ENCODE measurements at regions not wholly inside any gene's neighbourhood (a gene's known extent, or its start where the extent isn't known, plus 50 kb on each side); places are given as distances from the start of the nearest gene placed in this dataset.
A peak's percentile ranks its signal among the peaks of the same experiment; 100 is the strongest.

DNA sequence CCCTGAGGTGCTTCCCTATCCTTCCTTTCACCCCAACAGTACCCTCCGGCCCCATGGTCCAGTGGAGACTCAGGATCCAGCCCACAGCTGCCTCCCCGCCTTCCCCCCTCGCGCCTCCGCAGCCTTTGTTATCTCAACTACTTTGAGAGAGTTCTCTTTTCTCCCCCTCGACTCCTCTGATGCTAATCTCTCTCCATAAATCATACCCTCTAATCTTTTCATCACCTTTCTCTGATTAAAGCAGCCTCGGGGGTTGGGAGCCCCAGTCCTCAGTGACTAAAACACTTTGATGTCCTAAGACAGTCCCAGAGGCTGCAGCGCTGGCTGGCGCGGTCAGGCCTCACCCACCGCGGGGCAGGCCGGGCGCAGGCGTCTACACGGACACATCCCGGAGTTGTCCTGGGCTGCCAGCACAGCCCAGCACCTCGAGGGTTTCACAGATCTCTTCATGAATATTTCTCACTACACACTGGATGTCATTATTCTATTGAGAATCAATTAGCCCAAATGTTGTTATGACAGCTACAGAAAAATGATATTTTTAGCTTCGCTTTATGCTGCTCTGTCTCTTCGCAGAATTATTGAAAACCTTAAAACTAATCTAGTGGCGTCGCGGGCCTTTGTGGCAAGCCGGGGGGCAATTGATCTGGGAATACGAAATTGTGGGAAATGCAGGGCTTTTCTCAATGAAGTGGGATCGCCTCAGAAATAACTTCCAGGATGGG, 289.5 kb downstream of the RRAGC start:
- DNase-seq = peak in 2 of 3 experiments; percentile 5 to 14

DNA sequence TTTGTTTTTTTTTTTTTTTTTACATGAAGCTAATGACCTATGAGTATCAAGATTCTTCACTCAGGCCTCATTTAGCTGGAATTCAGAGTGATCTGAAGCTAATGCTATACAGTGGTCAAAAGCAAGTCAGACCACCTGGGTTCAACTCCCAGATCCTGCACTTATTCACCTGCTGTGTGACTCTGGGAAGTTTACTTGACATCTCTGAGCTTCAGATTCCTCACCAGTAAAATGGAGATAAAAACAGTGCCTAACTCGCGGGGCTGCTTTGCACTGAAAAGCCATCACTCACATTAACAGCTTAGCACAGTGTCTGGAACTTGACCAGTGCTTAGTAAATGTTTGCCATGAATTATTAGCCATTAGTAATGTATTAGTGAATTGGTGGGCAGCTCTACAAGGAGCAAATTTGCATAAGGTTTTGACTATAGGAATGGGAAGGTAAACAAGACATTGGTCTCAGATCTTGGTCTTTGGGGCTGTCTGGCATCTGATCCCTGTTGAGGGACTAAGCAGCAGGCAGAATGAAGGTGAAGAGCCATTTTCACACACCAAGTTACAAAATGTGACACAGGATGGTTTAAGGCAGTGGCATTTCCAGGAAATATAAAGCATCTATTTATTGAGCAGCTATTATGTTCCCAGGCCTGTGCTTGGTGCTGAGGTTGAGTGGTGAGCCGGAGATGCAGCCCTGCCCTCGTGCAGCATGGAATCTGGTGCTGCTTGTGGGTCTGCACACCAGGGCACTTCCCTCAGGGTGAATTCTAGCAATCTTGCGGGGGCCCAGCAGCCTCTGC, 291.3 kb downstream of the RRAGC start:
- DNase-seq = no peak

DNA sequence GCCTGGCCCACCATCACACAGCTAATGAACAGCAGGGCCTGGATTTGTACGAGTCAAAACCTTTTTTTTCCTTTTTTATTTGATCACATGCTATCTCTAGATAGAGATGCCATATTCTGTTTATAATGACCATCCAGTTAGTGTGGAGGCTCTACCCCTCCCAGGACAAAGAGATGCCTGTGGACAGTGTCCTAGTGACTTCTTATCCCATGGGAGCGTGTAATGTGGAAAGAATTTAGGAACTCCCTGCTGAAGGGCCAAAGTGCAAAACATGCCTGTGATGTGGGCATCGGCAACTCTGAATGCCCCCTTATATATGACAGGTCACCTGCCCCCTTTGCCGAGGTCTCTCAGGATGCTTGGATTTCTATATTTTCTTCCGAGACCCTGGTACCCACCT, 292.2 kb downstream of the RRAGC start:
- DNase-seq = no peak

GRCh38 chr1:38565020-38565491, 294.5 kb downstream of the RRAGC start:
- DNase-seq = peak in 2 of 3 experiments; percentile 4 to 46

DNA sequence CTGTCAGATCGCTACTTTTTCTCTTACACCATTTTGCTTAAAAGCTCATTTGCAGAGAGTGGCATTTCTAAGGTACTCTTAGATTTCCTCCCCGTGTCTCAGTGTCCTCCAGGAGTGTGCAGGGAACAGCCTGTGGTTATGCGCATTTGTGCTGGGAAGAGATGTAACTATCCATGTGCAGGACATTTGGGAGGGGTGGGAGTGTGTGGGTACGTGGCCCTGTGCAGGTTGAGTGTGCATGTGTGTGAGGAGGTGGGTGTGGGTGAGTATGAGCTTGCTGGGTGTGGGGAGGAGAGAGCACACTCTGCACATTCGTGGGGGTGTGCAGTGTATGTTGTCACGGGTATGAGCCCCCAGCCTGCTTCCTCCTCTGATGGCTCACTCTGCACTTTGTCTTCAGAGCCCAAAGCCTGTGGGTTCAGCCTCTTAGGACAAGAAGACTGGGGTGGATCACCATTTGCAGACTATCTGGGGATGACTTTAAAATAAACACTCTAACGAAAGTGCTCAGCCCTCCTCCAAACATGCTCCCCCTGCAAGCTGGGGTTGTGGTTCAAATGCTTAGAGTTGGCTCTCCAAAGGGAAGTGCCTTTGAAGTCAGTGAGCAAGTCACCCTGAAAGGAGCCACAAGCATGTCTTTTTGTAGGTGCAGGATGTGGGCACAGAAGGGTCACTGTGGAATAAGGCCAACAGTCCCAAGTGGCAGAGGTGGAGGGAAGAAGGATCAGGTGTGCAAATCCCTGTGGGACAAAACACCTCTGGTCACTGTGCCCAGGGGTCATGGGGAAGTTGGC, 295.4 kb downstream of the RRAGC start:
- DNase-seq = no peak

DNA sequence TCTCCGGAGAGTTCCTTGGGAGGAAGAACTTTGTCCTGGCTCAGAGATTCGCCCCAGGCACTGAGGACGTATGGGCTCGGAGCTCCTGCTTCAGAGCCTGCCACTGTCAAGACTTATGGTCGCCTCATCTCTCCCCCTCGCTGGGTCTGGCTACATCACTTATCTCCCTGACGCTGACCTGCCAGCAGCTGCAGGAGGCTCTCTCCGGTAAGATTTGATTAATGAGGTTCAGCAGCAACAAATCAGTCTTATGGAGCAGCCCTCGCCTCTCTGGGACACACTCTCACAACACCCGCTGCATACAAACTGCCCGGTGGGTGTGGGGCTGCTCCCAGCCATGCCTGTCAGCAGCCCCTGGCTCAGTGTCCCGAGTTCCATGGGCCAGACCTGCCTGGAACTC, 297.8 kb downstream of the RRAGC start:
- DNase-seq = peak in 1 of 3 experiments; percentile 47

DNA sequence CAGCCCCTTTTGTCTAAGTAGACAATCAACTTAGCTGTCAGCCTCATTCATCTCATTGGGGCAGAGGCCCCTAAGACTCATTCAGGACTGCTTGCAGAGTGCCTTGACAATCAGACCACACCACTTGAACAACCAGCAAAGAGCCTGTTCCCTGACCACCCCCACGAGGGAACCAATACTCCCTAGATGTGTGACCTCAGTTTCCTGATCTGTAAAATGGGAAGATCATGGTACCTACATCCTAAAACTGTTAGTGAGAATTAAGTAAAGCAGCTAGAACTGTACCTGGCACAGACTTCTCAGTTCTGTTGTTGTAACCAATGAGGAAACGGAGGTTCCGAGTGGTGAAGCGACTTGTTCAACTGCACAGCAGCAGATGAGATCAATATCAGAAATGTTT, 298.5 kb downstream of the RRAGC start:
- no peak for DNase-seq

- DNase-seq = no peak
Observed at GRCh38 chr1:38560457-38560856, 299.1 kb downstream of the RRAGC start.

GRCh38 chr1:38559446-38560165, 300.0 kb downstream of the RRAGC start:
- DNase-seq = no peak

- DNase-seq = peak; percentile 39 to 75 (median 50)
Observed at GRCh38 chr1:38558500-38559445, 300.8 kb downstream of the RRAGC start.

- peak; percentile 23 to 77 (median 50) for DNase-seq
Observed at GRCh38 chr1:38558055-38558454, 301.5 kb downstream of the RRAGC start.

GRCh38 chr1:38555594-38555993, 304.0 kb downstream of the RRAGC start:
- no peak for DNase-seq

DNA sequence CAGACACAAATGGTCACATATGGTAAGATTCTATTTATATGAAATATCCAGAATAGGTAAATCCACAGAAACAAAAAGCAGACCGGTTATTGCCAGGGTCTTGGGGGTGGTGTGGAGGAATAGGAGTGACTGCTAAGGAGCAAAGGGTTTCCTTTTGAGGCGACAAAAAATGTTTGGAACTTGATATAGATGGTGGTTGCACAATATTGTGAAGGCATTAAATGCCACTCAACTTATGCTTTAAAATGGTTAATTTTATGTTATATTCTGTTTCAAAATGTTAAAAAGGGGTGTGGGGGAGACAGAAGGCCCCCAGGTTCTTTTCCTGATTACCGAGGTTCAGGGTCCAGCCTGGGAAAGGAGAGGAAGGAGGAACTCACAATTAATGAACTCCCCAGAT, 304.4 kb downstream of the RRAGC start:
- DNase-seq = no peak

DNA sequence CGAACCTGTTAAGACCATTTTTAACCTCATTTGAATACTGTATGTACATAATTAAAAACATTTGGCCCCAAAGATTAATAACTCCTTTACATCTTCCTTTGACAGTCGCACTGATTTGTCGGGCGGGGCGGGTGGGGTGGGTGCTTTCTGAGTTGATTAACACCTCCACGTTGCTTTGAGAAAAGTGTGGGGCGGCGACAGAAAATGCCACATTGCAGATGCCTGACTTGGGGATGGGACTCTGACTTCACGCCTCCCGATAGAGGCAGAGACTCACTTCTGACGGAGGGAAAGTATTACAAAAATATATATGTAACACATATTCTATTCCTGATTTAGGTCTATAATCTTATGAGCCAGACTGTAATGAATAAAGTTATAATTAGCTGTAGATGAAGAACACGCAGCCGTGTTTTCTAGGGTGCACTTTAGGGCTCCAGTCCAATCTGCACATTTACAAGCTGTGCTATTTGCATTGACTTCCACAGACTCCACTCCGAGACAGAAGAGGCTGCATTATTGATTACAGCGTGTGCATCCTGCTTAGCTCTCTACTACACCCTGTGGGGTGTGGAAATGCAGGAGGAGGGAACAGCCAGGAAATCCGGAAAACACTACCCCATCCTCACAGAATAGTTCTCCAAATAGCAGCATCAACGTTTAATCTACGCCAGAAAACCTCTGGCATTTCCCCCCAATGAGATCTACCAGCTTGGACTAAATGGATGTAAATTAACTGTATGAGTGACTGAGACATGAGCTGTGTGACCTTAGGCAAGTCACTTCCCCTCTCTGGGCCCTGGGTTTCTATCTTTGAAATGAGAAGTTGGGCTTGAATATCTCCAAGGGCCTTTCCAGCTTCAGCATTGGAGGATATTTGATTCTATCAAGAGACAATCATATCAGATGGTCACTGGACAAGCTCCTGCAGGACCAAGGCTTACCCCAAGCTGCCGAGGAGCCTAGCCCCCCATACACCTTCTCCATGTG, 308.0 kb downstream of the RRAGC start:
- DNase-seq = no peak

DNA sequence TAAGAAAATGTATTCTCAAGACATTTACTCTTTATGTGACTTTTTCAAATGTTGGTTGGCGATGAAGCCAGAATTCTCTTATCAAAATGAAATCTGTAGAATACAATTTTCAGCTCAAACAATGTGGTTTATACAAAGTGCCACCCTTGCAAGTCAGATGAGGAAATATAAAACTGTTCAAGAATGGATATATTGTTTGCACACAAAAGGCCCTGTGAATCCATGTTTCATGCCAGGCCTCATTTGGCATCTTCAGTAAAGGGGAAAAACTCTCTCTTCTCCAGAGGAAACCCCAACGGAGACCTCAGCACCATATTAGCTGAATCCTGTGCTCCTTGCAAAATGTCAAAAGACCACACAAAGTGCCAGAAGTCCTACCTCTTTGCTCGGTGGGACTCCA, 310.4 kb downstream of the RRAGC start:
- no peak for DNase-seq

DNA sequence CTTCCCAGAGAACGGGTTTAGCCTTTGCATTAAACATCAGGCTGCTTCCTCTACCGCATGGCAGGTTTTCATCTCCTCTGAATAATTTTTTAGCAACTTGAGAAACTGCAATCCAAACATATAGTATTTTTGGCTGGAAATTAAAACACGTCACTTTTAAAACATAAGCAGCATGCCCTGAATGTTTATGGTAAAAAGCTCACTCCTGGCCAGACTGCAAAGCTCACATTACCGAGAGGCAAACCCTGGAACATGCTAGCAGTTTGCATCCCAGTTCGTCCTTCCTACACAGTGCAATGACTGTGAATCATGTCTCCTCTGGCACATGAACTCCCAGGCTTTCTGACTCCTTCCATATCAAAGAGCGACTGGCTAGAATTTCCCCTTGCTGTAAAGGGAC, 312.3 kb downstream of the RRAGC start:
- no peak for DNase-seq

- no peak for DNase-seq
Observed at GRCh38 chr1:38546636-38547035, 312.9 kb downstream of the RRAGC start.

- DNase-seq = no peak
Observed at GRCh38 chr1:38541223-38541622, 318.3 kb downstream of the RRAGC start.

GRCh38 chr1:38539931-38540330, 319.6 kb downstream of the RRAGC start:
- no peak for DNase-seq

DNA sequence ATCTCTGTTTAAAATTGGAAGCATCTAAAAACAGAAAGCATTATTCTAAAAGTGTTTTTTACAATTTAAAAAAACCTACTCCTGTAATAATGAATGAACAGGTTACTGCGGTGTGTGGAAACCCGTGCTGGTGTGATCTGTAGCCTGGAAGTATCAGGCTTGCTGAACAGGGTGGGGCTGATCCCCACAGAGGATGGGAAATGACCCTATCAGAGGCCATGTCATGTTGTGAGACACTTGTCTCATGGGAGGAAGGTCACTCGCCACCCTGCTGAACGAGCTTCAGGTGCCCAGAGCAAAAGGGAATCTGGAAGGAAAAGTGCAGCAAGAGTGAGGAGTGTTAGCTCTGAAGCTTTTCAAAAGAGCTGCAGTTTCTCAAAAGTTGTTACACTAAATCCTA, 320.7 kb downstream of the RRAGC start:
- DNase-seq = peak in 1 of 3 experiments; percentile 8

All from NCI-H1417 (cell line).